Prostate gland (tissue), 2 donors: ENCODE measurements at regions not wholly inside any gene's neighbourhood (a gene's known extent, or its start where the extent isn't known, plus 50 kb on each side); places are given as distances from the start of the nearest gene placed in this dataset.

Experiments used
- CTCF ChIP-seq, 4 experiments: fragments of 200-600 bp in 2 of 4; fragments of 450-650 bp in 2 of 4; sonication (generic) in 2 of 4; IDR thresholded peaks; 1 replicate in 3 of 4; 2 replicates in 1 of 4; pipeline ENCODE4 v1.5.1; 2016 to 2019; ENCODE audit warnings: antibody characterized with exemption in 4 of 4, mild to moderate bottlenecking in 2 of 4, moderate library complexity in 2 of 4
- POLR2A ChIP-seq: fragments of 450-650 bp; IDR thresholded peaks from one replicate; pipeline ENCODE4 v1.6.1; 2016; ENCODE audit warnings: antibody characterized with exemption, mild to moderate bottlenecking

- no peak for TF ChIP-seq CTCF (IDR thresholded peaks at IDR 0.05)
- no peak for TF ChIP-seq POLR2A
Measured at GRCh38 chr12:115712676-115713075, 564.8 kb downstream of the MED13L start.
